GM18907 (cell line): ENCODE measurements at regions not wholly inside any gene's neighbourhood (a gene's known extent, or its start where the extent isn't known, plus 50 kb on each side); places are given as distances from the start of the nearest gene placed in this dataset.
A peak's percentile ranks its signal among the peaks of the same experiment; 100 is the strongest.
"Not testable (repeated sequence)": the region's sequence is repeated elsewhere in the genome, so short reads cannot be mapped to it uniquely, and the experiment has no call there.

Experiments
- ATAC-seq: cut with Tn5 transposase; IDR thresholded peaks from one replicate; pipeline ENCODE4 v1.9.1; 2021; ENCODE audit warnings: mild to moderate bottlenecking, moderate library complexity; ENCODE audit not compliant: unreplicated experiment

DNA sequence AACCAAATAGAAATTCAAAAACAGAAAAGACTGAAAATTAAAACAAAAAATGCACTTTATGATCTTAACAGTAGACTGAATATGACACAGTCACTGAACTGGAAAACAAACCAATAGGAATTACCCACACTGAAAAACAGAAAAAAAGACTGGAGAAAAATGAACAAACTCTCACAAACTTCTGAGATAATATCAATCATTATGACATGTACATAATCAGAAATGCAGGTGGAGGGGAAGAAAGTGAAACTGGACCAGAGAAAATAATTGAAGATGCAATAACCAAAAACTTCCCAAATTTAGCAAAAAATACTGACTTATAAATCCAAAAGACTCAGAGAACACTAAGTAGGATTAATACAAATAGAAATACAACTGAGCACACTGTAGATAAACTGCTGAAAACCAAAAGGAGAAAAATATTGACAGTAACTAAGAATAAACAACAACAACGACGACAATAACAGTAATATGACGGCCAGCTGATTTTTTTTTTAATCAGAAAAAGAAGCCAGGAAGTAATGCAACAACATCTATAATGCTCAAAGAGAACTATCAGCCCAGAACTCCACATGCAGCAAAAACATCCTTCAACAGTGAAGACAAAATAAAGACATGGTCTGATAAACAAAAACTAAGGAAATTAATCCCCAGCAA lies 108.1 kb downstream of the ZFAND4 start:
- no peak for ATAC-seq

DNA sequence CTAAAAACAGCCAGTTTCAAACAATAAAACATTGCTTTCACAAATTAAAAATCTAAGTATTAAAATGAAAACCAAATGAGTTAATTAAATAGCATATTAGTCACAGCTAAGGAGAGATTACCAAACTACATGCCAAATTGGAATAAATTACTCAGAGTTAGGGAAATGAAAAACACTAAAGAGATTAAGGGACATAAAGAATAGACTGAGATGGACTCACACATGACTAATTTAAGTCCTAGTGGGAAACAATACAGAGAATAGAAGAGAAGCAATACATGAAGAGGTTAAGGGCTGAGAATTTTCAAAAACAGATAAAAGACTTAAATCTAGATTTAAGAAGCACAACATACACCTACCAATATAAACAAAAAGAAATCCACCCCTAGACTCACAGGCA lies 110.6 kb downstream of the ZFAND4 start:
- no peak for ATAC-seq

DNA sequence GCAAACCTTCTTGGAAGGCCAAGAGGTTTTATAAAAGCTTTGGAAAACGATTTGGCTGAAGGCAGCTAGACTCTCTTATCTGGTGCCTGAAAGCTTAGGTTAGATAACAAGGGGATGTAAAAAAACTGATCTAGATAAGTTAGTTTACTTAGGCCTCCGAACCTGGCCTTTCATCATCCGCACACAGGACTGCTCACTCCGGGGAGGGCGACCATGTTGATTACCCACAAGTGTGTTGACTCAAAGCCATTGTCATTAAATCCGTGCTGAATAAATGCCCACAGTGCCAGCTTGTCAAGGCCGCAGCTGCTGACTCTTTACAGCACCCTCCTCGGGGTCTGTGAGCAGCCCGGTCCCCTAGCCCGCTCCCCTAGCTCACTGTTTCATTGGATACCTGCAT lies 112.3 kb downstream of the ZFAND4 start:
- no peak for ATAC-seq

DNA sequence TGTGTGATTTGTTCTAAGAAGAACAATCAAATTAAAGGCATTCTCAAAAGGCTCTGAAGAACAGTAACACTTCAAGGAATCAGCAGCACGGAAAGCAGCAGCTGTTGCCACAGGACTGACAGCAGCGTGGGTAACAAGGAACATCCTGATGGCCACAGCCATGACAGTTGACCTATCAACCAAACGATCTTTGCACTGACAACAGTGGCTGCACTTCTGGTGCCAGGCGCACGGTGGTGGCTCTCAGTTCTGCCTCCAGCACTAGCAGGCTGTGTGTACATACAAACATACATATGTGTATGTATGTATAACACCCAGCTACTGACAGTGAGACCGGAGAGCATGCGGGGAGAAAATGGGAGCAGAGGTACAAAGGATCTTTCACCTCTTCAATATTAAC lies 114.1 kb downstream of the ZFAND4 start:
- no peak for ATAC-seq

DNA sequence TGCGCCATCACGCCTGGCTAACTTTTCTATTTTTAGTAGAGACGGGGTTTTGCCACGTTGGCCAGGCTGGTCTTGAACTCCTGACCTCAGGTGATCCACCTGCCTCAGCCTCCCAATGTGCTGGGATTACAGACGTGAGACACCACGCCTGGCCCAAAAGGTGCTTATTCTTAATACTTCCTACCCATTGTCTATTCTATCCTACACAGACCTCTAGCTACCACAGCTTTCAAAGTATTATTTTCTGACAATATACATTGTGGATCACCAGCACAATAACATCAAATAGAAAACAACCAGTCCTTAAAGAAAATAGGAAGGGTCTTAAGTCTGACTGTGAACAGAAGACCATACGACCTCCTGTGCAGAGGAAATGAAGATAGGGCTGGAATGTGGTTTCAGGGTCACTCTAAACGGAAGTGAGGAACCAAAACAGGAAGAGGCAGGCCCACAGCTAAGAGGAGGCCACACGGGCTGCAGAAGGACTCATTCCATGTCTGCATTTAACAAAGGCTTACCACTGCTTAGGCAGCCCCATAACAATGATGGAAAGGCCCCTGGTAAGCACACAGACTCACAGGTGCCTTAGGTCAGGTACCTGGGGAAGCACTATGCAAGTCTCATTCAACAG lies 115.2 kb downstream of the ZFAND4 start:
- ATAC-seq, result peak; percentile 78

DNA sequence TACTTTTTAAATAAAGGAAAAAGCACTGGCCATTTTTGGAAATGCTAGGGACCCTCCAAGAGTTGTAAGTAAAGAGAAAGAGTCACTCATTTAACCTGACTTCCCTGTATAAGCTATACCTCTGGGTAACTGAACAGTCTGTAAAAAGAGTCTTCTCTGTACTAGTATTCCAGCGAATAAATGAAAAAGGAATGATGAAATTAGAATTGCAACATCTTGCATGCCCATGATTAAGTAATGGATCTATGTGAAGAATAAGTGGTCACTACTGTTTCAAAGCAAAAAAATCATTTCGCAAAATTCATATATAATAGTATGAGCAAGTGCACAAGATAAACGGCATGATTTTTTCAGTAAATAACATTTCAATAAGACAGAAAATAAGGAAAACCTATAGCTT lies 116.8 kb downstream of the ZFAND4 start:
- no peak for ATAC-seq

DNA sequence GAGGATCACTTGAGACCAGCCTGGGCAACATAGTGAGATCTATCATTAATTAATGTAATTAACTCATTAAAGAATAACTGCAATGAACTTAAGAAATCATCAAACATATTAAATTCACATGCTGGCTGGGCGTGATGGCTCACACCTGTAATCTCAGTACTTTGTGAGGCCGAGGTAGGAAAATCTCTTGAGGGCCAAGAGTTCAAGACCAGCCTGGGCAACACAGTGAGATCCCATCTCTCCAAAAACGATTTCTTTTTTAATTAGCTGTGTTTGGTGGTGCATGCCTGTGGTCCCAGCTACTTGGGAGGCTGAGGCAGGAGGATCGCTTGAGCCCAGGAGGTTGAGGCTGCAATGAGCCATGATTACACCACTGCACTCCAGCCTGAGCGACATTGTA lies 117.2 kb downstream of the ZFAND4 start:
- ATAC-seq, result not testable (repeated sequence)

DNA sequence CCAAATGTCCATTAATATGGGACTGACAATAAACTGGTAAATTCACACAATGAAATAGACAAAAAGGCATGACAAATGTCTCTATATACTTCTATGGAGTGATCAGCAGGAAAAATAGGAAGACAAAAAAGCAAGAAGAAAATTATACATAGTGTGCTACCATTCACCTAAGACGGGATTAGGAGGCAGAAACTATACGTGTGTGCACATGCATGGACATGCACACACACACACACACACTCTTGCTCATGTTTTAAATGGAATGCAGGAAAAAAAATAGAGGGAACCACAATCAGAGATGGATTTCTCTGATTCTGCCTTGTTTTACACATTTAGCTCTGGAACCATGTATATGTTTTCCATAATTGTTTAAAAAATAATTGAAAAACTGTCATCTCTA lies 119.0 kb downstream of the ZFAND4 start:
- ATAC-seq, result no peak

DNA sequence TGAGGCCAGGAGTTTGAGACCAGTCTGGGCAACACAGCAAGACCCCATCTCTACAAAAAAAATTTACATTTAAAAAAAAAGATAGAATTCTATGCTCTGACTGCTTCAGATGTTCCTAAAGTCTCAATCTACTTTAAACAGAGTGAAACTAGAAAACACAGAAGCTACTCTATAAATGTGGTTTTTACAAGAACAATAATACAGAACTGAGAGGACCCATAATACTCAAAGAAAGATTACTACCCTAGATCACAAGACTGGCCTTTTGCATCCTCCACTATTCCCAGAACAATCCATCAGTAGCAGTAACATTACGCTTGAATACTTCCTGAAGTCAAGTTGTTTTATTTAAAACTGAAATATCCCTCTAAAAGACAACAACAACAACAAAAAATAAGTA lies 119.4 kb downstream of the ZFAND4 start:
- ATAC-seq, result peak; percentile 55

DNA sequence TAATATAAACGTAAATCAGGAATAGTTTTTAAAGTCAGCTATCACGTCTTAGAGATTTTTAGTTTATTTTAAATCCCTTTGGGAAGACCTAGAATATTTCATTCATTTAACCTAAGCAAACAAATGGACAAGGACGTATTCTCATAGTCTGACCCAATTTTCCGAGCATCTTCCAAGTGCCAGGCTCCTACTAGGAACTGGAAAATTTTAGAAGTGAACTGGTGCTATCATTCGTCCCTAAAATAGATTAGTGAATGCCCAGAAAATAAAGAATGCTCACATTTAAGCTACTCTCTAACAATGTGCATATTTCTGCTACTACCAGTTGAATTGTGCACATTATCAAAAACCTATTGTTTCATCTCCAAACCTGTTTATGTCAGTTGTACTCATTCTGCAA lies 120.1 kb downstream of the ZFAND4 start:
- no peak for ATAC-seq

DNA sequence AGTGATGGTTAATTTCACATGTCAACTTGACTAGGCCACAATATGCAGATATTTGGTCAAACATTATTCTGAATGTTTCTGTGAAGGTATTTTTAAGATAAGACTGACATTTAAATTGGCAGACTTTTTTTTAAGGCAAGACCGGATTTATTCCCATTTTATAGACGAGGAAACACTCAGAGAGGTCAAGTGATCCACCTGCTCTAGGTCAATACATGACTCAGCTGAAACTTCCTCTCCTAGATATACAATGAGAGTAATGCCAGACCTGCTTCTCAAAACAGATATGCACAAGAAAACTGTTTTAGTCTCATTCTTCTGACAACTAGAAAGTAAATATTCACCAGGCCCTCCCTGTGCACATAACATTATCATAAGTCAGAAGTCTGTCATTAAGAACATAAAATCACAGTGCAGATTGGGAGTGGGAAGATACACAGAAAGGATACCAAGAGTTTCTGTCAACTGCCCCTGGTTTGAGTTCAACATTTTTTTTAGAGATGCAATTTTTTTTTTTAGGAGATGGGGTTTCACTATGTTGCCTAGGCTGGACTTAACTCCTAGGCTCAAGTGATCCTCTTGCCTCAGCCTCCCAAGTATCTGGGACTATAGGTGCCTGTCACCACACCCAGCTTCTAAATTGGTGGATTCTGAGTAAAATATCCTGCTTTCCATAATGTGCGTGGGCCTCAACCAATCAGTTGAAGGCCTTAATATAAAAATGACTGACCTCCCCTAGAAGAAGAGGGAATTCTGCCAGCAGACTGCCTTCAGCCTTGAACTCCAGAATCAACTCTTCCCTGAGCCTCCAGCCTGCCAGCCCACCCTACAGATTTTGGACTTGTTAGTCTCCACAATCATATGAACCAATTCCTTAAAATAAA lies 121.4 kb downstream of the ZFAND4 start:
- ATAC-seq, result no peak

DNA sequence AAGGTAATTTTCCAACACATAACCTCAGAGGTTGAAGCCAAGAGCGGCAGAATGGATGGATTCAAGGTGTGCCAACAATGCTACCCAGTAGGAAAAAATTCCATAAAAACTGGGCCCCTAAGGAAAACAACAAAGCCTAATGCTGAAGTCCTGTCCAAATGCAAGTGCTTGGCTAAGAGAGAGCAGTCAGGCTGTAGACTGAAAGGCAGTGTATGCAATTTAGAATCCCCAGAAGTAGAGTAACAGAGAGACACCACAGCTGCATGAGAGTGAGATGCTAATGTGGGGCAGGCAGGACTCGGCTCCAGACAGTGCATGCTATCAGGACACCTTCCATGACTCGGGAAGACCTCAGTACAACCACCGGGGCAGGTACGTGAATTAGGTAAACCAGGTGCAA lies 124.5 kb downstream of the ZFAND4 start:
- no peak for ATAC-seq

DNA sequence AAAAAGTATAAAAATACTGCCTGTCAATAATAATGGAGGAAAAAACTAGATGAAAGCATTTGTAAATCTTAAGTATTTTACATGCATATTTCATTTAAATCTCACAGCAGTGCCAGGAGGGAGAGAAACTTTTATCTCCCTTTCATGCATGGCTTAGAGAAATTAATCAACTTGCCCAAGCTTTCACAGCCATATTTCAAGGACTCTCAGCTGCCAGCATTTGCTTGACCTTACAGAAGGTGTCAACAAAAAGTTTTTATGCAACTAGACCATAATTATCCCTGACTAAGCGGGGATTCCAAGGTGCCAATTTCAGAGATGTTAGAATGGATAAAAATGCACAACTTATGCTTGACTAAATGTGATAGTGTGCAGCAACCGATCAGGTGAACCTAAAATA lies 125.4 kb downstream of the ZFAND4 start:
- no peak for ATAC-seq

DNA sequence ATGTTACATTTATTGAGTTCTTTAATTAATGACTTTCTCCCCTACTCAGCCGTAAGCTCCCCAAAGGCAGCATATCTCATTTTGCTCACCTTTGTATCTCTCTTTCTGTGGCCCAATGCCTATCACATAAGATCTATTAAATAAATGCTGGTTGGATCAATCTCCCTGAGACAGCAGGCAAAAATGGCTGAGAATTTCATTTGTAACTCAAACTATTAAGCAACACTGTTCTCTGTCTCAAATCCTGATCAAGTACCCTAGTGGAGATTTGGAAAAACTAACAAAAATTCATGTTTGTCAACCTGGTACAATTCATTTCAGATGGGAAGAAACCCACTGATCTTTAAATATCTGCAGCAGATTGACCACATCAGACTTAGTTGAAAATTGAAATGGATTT lies 127.4 kb downstream of the ZFAND4 start:
- no peak for ATAC-seq

DNA sequence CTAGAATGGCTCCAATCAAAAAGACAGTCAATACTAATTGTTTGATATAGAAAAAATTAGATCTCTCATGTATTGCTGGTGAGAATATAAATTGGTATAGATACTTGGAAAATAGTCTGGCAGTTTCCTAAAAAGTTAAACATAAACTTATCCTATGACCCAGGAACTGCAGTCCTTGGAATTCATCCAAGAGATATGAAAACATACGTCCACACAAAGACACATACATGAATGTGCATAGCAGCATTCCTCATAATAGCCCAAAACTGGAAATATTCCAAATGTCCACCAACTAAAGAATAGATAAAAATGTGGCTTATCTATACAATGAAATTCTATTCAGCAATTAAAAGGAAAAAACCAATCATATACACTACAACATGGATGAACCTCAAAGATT lies 128.4 kb downstream of the ZFAND4 start:
- ATAC-seq, result no peak

DNA sequence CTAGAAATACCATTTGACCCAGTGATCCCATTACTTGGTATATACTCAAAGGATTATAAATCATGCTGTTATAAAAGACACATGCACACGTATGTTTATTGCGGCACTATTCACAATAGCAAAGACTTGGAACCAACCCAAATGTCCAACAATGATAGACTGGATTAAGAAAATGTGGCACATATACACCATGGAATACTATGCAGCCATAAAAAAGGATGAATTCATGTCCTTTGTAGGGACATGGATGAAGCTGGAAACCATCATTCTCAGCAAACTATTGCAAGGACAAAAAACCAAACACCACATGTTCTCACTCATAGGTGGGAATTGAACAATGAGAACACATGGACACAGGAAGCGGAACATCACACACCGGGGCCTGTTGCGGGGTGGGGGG lies 131.5 kb downstream of the ZFAND4 start:
- ATAC-seq, result not testable (repeated sequence)

DNA sequence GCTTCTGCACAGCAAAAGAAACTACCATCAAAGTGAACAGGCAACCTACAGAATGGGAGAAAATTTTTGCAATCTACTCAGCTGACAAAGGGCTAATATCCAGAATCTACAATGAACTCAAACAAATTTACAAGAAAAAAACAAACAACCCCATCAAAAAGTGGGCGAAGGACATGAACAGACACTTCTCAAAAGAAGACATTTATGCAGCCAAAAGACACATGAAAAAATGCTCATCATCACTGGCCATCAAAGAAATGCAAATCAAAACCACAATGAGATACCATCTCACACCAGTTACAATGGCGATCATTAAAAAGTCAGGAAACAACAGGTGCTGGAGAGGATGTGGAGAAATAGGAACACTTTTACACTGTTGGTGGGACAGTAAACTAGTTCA lies 132.0 kb downstream of the ZFAND4 start:
- ATAC-seq, result not testable (repeated sequence)

DNA sequence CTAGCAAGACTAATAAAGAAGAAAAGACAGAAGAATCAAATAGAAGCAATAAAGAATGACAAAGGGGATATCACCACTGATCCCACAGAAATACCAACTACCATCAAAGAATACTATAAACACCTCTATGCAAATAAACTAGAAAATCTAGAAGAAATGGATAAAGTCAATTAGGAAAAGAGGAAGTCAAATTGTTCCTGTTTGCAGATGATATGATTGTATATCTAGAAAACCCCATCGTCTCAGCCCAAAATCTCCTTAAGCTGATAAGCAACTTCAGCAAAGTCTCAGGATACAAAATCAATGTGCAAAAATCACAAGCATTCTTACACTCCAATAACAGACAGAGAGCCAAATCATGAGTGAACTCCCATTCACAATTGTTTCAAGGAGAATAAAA lies 133.0 kb downstream of the ZFAND4 start:
- ATAC-seq, result not testable (repeated sequence)

DNA sequence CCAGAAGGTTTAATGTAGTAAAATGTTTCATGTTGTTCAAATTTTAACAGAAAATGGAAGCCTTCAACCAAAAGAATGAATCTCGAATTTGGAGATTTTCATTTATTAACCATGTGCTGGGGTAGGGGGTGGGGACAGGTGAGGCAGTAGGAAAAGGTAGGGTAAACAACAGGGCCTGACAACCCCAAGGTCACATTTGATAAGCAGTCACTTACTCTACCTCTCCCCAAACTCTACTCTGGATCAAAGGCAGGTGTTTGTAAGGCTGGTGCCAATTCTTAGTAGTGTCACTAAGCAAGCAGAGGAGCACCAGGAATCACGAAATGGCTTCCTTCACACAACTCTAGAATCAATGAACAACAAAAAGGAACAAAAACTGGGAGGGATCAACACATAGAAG lies 138.0 kb downstream of the ZFAND4 start:
- no peak for ATAC-seq

DNA sequence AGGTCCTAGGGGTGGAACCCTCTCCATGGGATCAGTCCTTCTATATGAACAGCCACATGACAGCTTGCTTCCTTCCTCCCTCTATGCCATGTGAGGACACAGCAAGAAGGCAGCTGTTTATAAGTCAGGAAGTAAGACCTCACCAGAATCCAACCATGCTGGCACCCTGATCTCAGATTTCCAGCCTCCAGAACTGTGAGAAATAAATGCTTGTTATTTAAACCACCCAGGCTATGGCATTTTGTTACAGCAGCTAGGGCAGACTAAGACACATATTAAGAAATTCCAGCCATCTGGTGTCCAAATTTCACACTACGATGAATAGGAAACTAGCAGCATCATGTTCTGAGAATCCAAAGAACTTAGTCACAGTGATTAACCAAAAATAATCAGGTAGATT lies 140.1 kb downstream of the ZFAND4 start:
- ATAC-seq, result no peak

DNA sequence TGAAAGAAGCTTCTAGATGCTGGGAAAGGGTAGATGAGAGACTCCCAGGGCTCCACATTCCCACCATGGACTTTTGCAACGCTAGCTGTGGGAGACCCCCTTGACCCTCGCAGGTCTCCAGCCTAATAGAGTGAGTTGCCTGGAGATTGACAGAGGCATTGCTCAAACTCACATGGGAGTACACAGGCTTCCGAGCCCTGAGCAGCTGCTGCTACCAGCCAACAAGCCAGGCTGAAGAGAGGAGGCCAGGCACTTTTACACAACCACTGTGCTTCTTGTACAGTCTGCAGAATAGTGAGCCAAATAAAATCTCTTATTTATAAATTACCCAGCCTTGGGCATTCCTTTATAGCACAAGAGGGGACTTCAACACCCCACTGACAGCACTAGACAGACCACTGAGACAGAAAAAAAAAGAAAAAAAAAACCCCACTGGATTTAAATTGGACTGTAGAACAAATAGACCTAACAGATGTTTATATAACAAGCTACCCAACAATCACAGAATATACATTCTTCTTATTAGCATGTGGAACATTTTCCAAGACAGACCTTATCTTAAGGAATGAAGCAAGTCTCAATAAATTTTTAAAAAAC lies 146.2 kb downstream of the ZFAND4 start:
- no peak for ATAC-seq

DNA sequence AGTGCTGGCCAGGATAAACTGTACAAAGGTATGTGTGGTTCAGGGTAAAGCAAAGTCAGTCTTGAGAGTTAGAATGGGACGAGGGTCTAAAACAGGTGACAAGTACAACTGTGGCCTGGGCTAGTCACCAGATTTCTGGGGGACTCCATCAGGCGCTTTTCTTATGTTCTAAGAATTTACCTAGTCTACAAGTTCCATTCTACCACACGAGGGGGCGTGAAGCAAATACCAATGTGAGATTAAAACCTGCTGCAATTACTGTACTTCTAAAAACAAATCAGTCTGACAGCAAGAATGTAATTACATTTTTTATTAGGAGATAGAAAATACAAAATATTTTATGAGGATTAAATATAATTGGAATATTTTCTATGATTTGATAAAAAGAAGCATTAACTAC lies 146.5 kb downstream of the ALOX5 start:
- no peak for ATAC-seq
